ENCODE measurements at regions not wholly inside any gene's neighbourhood (a gene's known extent, or its start where the extent isn't known, plus 50 kb on each side); places are given as distances from the start of the nearest gene placed in this dataset.

DNA sequence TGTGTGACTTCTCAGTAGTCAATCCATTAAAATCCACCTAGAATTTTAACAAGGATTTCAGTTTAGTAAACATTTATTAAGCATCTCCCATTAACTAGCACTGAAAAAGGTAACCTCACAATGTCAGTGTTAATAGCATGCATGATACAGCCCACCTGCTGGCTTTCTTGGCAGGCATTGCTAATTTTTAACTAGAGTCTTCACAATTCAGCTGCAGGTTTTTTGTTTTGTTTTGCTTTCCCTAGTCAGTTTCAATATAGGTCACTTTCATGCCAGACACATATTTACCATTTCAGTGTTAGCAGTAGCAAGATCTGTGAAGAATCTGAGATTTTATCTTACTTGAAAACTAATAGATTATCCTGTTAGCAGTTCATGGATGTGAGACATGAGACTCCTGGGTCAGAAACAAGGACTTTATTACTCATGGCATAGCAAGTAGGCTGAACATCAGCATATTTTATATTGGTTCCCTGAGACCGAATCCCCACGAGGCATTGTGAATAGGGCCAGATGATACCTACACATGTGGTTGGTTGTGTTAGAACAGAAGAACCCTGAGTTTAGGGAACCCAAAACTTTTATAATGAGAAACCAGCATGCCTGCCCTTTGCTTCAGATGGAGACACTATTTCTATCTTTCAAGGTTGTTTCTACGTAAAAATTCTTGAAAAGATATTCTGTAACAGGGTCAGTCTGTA is 198.0 kb upstream of the HTR2A start:
- TF ChIP-seq, protein P1, sequence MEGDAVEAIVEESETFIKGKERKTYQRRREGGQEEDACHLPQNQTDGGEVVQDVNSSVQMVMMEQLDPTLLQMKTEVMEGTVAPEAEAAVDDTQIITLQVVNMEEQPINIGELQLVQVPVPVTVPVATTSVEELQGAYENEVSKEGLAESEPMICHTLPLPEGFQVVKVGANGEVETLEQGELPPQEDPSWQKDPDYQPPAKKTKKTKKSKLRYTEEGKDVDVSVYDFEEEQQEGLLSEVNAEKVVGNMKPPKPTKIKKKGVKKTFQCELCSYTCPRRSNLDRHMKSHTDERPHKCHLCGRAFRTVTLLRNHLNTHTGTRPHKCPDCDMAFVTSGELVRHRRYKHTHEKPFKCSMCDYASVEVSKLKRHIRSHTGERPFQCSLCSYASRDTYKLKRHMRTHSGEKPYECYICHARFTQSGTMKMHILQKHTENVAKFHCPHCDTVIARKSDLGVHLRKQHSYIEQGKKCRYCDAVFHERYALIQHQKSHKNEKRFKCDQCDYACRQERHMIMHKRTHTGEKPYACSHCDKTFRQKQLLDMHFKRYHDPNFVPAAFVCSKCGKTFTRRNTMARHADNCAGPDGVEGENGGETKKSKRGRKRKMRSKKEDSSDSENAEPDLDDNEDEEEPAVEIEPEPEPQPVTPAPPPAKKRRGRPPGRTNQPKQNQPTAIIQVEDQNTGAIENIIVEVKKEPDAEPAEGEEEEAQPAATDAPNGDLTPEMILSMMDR (IDR thresholded peaks at IDR 0.05; ENCODE audit: insufficient read depth, low read length, poor library complexity, severe bottlenecking): no peak
- no peak for TF ChIP-seq EZH2phosphoT487 (conservative IDR thresholded peaks at IDR 0.05; ENCODE audit: low read length)
